Stimulated activated CD4-positive, alpha-beta T cell treated with anti-CD3 and anti-CD28 coated beads, Interleukin-12 subunit alpha, Interleukin-12 subunit beta, amount 100 ng/mL, for 24 hours (primary cell): ENCODE measurements at regions not wholly inside any gene's neighbourhood (a gene's known extent, or its start where the extent isn't known, plus 50 kb on each side); places are given as distances from the start of the nearest gene placed in this dataset.
"Not testable (repeated sequence)": the region's sequence is repeated elsewhere in the genome, so short reads cannot be mapped to it uniquely, and the experiment has no call there.

Experiments used
- DNase-seq, 2 experiments: peaks; one replicate each; pipeline ENCODE4 v3.0.0-alpha.2; 2020; ENCODE audit warnings: low read depth in 2 of 2

DNA sequence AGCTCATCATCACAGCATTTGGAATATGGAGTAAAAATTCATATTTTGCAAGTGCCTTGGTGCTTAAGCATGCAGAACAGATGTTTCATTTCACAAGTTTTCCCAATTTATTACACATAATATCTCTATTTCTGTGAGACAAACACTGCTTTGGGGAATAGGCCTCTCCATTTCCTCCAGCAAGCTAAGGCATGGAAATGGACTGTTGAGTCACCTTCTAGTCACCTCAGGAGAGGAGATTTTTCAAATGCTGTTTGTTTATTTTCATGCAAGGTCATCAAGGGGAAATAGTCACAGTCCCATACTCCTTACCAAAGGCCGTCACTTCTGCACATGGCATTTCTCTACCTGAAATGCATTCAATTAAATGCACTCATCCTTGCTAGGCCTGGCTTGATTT is 57.4 kb upstream of the NUTM2D start:
- not testable (repeated sequence) for DNase-seq

DNA sequence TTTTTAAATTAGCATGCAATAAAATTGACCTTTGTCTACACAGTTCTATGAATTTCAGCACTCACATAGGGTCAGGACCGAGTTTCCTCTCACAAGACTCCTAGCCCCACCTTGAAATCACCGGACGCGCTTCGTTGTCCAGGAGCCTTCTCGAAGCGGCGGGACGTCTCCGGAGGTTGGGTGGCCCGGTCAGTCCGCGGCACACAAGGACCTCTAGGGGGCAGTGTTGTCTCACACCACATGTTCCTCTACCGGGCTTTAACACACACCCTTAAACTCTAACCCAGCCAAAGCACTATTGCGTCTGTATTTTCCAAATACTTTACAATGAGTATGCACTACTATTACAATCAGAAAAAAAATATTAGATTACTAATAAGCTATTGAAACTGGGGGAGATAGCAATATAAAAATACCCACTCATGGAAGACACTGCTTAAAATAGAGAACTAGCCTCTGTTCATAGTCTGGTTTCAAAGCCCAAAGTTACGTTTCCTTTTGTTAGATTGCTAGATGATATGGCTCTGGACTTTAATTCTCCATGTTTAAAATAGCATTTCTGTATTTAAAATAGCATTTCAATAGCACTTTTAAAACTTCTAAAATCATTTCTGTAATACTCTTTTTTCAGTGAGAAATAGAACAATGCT is 56.0 kb upstream of the NUTM2D start:
- peak in 1 of 2 experiments; percentile 12 for DNase-seq

DNA sequence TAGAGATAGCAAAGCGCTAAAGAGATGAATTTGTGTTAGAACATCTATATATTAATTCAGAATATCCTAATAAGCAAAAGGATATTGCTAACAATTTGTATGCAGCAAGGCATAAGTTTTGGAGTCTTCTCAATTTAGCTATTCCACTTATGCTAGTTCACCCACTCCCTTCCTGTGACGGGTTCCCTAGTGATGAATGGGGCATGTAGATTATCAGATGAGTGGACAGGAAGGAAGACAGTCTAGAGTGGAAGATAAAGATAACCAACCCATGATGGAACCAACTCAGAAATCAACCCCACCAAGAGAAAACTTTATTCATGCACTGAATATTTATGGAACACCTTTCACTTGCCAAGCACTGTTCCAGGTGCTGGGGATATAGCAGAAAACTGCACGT is 55.4 kb upstream of the NUTM2D start:
- not testable (repeated sequence) for DNase-seq

DNA sequence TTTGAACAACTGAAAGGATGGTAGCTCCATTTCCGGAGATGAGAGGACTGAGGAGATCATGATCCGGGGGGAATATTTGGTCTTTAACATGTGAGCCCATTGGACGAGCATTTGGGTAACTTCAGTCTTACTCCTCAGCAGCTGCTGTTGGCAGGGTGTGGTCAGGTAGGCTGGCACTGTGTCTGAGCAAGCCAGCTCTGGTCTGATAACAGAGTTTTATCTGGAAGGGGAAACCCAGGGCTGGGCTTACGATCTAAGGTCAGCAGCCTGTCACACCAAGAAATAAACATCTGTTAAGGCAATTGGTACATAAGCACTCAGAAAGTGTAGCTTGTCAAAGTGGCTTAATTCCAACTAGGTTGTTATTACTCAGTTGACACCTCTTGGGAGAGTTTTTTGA is 53.8 kb upstream of the NUTM2D start:
- DNase-seq, result not testable (repeated sequence)

DNA sequence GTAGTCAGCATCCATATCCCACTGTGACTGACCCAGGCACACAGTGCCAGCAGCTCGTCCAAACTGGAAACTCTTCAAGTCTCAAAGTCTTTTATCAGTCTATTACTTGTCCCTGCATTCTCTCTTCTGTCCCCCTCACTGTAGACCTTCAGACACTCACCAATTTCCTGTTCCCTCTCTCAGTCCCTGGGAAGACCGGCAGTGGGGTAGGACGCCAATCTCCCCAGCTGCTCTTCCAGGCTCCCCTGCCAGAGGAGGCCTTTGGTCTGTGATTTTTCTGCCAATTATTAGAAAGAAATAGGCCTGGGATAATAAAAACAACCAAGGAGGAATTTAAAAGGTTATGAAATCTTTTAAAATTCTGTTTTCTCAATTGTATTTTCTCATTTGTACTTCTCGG is 50.9 kb upstream of the NUTM2D start:
- DNase-seq, result not testable (repeated sequence)
